Activated naive CD4-positive, alpha-beta T cell (primary cell): ENCODE measurements at regions not wholly inside any gene's neighbourhood (a gene's known extent, or its start where the extent isn't known, plus 50 kb on each side); places are given as distances from the start of the nearest gene placed in this dataset.
"Not testable (repeated sequence)": the region's sequence is repeated elsewhere in the genome, so short reads cannot be mapped to it uniquely, and the experiment has no call there.

Experiments used
- DNase-seq, 4 experiments: peaks; one replicate each; lab custom pipeline; 2025; lab: John Stamatoyannopoulos, UW

DNA sequence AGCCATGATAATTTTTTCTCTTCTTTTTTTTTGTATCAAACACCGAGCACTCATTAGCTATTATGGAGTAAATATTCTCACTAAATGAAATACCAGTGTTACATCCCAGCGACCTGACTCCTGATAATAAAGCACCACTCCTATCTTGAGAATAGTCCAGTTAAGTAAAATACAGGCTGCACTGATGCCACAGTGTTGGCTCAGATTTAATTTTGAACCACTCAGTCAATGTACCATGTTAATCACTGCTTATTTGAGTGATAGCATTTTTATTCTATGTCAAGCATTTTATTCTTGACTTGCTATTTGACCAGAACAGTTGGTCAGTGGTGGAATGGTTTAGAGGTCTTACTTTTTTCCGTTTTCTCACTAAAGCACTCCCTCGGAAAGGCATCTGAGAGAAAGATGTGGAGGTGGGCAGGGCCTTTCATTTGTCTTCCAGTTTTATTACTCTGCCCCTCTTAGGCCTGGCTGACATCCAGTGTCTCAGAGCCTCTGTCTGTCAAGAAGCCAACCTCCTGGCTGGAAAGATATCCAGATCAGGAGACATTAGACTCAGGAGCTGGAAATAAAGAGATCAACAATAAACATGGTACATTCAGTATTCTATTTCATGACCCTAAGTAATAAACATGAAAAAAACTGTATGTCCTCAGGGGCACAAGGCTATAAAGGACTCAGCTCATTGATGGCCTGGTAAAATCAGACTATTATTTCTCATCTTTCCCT, 457.8 kb downstream of the EPM2A start:
- no peak for DNase-seq

DNA sequence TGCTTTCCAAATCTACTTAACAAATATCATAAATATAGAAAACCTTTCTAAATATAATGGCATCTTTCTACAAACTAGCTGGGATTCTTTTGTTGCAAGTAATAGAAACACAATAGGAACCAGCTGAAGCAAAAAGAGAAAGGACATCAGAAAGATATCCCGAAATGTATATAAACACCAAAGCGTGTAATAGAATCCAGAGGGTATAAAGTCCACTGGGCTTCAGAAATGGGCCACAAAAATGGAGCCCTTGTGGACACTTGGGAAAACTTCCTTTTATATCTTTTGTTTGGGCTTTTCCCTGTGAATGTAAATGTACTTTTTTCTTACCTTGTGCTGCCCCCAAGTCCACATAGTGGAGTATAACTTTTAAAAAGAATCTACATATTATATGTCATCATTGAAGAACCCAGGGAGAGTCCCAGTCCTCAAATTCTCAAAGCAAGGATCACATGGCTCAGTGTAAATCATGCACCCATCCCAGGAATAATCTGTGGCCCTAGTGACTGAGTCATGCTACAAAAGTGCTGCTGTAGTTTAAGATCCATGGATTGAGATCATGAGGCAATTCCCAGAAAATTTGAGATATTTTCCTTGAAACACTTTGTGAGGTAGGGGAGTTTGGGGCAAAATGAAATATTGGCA, 457.0 kb downstream of the EPM2A start:
- DNase-seq, result no peak

DNA sequence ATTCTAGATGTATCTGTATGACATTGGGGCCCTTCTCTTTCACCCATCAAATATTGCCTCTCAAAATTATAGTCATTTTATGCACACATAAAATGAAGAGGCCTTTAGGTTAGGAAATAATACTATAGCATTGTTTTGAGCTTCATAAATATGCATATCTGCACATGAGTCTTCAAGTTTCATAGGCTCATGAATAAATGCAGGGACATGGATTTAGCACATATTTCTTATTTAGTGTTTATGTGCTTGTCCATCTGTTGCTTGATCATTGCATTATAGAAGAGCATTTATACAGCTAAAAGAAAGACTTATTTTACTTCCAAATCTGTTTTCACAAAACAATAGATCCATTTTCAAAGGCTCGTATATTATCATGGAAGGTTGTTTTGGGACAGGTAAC, 455.8 kb downstream of the EPM2A start:
- DNase-seq, result no peak

DNA sequence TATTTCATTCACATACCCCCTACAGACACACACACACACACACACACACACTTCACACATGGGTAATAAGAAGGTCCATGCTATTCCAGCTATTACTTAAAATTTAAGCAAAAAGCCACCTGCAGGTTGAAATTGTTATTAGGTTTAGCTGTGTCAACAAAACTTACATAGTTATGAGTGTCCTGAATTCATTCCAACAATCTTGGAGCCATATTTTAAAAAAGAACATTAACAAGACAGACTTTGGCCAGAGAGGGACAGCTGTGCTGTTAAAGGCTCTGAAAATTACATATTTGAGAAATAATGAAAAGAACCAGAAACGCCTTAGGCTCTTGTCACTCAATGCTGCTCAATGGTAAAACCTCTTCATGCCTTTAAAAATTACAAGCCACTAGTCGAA, 455.3 kb downstream of the EPM2A start:
- no peak for DNase-seq

DNA sequence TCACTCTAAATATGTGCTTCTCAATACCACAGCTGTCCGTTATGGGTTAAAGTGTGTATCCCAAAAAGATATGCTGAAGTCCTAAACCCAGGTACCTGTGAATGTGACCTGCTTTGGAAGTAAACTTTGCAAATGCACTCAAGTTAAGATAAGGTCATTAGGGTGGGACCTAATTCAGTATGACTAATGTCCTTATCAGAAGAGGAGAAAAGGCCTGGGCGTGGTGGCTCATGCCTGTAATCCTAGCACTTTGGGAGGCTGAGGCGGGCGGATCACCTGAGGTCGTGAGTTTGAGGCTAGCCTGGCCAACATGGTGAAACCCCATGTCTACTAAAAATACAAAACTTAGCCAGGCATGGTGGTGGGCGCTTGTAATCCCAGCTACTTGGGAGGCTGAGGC, 452.1 kb downstream of the EPM2A start:
- DNase-seq, result not testable (repeated sequence)

DNA sequence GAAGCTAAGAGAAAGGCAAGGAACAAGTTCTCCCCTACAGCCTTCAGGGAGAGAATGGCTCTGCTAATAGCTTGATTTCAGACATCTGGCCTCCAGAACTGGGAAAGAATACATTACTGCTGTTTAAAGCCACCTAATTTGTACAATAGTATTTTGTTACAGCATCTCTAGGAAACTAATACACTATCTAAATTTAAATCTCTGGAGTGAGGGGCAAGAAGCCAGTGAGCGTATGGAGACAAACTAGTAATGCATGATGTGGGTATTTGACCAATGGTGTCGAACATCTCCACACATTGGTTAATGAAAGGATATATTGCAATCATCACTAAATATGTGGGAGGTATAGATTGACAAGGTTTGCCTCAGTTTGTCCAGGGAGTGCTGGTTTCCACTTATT, 451.5 kb downstream of the EPM2A start:
- DNase-seq, result no peak

DNA sequence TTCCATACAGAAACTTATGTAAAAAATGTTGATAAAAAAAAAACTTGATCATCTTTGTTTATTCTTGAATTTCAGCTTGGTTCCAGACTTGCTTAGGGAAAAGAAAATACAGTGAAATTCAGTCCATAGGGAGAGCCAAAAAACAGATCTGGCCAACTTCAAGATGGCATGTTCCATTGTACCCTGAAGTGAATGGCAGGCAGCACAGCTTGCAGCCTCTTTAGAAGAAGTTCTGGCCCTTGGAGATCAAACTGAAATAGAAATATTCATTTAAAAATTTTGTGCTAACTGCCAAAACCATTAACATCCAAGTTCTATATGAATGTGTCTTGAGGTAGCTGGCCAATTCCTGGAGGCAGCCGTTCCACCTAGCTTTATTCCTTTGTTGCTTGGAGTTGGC, 448.4 kb downstream of the EPM2A start:
- DNase-seq, result no peak

GRCh38 chr6:145289573-145289972, 445.7 kb downstream of the EPM2A start:
- no peak for DNase-seq

GRCh38 chr6:145290122-145290521, 445.2 kb downstream of the EPM2A start:
- no peak for DNase-seq

GRCh38 chr6:145292066-145292465, 443.3 kb downstream of the EPM2A start:
- no peak for DNase-seq

DNA sequence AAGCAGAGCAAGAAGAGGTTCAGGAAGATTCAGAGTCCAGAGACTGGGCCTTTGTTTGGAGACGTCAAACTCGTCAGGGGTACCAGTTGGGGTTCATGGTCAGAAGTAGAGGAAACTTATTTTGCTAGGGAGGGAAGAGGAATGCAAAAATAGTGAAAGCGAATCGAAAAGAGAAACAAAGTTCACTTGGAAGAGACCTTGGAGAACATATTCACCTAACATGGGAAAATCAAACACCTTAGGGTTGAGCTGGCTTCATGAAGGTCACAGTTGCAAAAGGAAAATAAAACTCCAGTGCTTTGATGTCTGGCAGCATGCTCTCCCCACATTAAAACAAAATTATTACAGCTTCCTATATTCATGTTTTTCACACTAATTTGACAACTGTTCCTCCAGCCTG, 440.4 kb downstream of the EPM2A start:
- no peak for DNase-seq

DNA sequence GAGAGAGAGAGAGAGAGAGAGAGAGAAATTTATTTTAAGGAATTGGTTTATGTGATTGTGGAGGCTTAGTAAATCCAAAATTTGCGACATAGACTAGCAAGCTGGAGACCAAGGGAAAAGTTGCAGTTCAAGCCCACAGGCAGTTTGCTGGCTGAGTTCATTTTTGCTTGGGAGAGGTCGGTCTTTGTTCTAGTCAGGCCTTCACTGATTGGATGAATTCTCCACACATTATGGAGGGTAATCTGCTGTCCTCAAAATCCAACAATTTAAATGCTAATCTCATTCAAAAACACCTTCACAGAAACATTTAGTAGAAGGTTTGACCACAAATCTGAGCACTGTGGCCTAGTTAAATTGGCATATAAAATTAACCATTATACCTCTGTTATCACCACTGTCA, 439.6 kb downstream of the EPM2A start:
- no peak for DNase-seq

GRCh38 chr6:145305670-145306069, 429.6 kb downstream of the EPM2A start:
- no peak for DNase-seq

GRCh38 chr6:145306489-145306888, 428.8 kb downstream of the EPM2A start:
- DNase-seq, result no peak

DNA sequence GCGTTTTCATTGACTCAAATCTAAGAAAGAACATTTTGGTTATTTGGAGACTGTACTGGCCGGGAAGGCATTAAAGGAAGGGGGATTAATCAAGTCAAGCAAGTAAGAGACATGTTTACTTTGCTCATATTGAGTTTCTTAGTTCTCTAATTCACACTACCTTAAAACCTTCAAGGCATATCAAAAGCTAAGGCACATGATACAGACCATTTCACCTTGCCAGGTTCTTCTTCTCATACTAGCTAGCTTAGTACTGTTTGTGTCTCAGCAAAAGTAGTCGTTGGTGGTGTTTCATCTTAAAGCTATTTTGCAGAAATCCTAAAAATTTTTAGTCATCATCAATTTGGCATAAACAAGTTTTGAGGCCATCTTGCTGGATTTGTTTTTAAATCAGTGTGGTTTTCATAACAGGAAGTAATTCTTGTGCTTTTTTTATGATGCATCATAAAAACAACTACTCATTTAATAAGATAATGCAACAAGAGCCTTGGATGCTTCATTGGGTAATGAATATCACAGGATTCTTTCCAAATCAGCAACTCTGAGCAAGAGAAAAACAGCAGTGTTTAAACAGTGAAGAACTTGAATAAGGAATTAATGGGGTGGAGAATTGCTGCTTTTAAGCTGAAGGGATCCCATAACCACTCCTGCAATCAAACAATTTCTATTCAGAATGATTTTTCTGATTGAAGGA, 425.3 kb downstream of the EPM2A start:
- DNase-seq, result no peak

DNA sequence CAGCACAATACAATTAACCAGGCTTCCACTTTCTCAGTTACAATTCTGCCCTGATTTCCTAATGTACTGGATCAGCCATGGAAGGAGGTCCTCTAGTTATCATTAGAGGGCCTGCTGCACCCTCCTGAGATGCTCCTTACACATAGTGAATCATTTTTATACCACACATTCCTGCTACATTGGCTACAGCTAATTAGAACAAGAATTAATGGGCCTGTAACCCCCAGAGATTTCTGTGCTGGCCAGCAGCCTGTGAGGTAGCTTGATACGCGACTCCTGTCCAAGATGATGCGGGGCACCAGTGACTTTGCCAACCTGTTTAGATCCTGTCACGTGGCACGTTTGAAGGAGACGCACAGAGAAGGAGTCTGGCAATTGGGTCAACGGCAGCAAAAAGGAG, 422.8 kb downstream of the EPM2A start:
- no peak for DNase-seq

- no peak for DNase-seq
Measured at GRCh38 chr6:145313041-145313855, 422.1 kb downstream of the EPM2A start.

- no peak for DNase-seq
Measured at GRCh38 chr6:145315982-145316600, 419.2 kb downstream of the EPM2A start.

DNA sequence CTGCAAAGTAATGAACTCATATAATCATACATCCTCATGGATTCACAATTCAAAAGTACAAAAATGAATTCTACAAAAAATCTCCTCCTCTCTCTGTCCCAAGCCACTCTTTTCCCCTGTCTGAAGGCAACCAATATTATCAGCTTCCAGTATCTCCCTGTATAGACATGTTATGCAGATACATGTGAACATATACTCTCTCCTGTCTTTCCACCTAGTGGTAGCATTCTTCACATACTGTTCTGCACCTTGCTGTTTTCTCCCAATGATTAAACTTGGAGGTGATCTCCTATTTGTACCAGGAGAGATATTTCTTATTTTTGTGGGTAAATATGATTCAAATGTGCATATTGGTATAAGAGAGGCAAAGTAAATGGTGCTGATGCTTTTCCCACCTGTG, 416.4 kb downstream of the EPM2A start:
- DNase-seq, result no peak

DNA sequence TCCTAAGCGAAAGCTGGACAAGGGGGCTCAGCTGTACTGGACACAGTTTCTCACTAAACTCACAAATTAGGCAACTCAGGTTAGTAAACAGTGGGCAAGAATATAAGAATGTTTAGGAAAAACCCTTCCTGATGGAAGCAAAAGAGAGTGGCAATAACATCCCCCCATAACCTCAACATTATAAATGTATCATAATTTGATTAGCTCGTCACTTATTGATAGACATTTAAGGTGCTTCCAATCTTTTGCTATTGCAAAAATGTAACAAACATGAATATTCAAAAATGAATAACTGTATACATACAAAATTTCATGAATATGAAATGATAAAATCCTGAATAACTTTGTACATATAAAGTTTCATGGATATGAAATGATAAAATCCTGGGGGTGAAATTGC, 415.7 kb downstream of the EPM2A start:
- DNase-seq, result no peak

DNA sequence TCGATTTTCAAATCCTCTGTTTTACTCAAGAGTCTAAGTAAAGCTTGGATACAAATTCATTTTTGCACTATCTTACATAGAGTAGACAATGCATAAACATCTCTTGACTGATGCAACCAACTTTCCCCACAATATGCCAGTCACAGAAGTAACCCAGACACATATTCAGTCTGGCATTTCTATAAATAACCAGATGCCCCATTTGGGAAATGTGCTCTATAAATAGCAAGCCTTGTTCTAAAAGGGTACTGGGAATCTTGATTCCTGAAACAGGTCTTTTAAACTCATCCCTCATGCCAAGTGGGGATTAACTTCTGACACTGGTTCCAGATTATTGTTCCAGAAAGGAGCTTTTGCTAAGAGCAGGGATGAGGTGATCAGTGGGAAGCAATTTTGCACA, 411.7 kb downstream of the EPM2A start:
- DNase-seq, result no peak

- no peak for DNase-seq
Measured at GRCh38 chr6:145327586-145327985, 407.7 kb downstream of the EPM2A start.
